Glutamatergic neuron (in vitro differentiated cells): ENCODE measurements at regions not wholly inside any gene's neighbourhood (a gene's known extent, or its start where the extent isn't known, plus 50 kb on each side); places are given as distances from the start of the nearest gene placed in this dataset.

ENCODE experiments used
- DNase-seq: peaks from one replicate; pipeline ENCODE4 v3.0.0; 2022
- H3K27ac Mint-ChIP-seq: one replicate; pipeline ENCODE4 v1.8.0; 2020; ENCODE audit warnings: mild to moderate bottlenecking, mixed read lengths, inconsistent platforms; ENCODE audit not compliant: unreplicated experiment
- H3K27me3 Mint-ChIP-seq: one replicate; pipeline ENCODE4 v1.8.0; 2020; ENCODE audit warnings: mild to moderate bottlenecking, moderate library complexity, mixed read lengths, inconsistent platforms; ENCODE audit not compliant: unreplicated experiment
- H3K36me3 Mint-ChIP-seq: one replicate; pipeline ENCODE4 v1.8.0; 2020; ENCODE audit warnings: mild to moderate bottlenecking, mixed read lengths, inconsistent platforms; ENCODE audit not compliant: unreplicated experiment
- H3K4me1 Mint-ChIP-seq: one replicate; pipeline ENCODE4 v1.8.0; 2020; ENCODE audit warnings: mild to moderate bottlenecking, low read depth, mixed read lengths, inconsistent platforms; ENCODE audit not compliant: unreplicated experiment
- H3K4me3 Mint-ChIP-seq: one replicate; pipeline ENCODE4 v1.8.0; 2020; ENCODE audit warnings: mild to moderate bottlenecking, mixed read lengths, inconsistent platforms; ENCODE audit not compliant: unreplicated experiment
- H3K9me3 Mint-ChIP-seq: one replicate; pipeline ENCODE4 v1.8.0; 2020; ENCODE audit warnings: mild to moderate bottlenecking, moderate library complexity, mixed read lengths, inconsistent platforms; ENCODE audit not compliant: unreplicated experiment
- CTCF ChIP-seq: fragments of 200-600 bp; sonication (generic); IDR thresholded peaks from one replicate; pipeline ENCODE4 v1.5.0; 2021; ENCODE audit not compliant: partially characterized antibody, unreplicated experiment

GRCh38 chr13:33543631-33544265, 258.2 kb upstream of the STARD13 start:
- no peak for DNase-seq
- Mint-ChIP-seq H3K9me3 (peaks cover 6% of the 10 kb centered on the region), H3K27me3 (peaks cover 10% of the 10 kb centered on the region), H3K4me3 (peak overlapping the region; percentile 91), H3K4me1 (peaks cover 25% of the 10 kb centered on the region), H3K27ac (peak overlapping the region; percentile 98), H3K36me3 (no peaks in the 10 kb centered on the region)
- TF ChIP-seq CTCF: no peak

- DNase-seq: no peak
- peaks cover 6% of the 10 kb centered on the region for H3K9me3 Mint-ChIP-seq
- peaks cover 10% of the 10 kb centered on the region for H3K27me3 Mint-ChIP-seq
- no peak for TF ChIP-seq CTCF
- no peaks in the 10 kb centered on the region for H3K36me3 Mint-ChIP-seq
- no peak overlapping the region for H3K4me3 Mint-ChIP-seq
- H3K4me1 Mint-ChIP-seq: peaks cover 25% of the 10 kb centered on the region
- H3K27ac Mint-ChIP-seq: peak overlapping the region; percentile 76
Measured at GRCh38 chr13:33544308-33544707, 258.8 kb upstream of the STARD13 start.

- Mint-ChIP-seq H3K27ac (no peak overlapping the region), H3K4me1 (peaks cover 24% of the 10 kb centered on the region), H3K9me3 (peaks cover 6% of the 10 kb centered on the region), H3K36me3 (no peaks in the 10 kb centered on the region), H3K4me3 (no peak overlapping the region), H3K27me3 (peaks cover 10% of the 10 kb centered on the region)
- no peak for DNase-seq
- no peak for TF ChIP-seq CTCF
Measured at GRCh38 chr13:33545492-33545891, 259.9 kb upstream of the STARD13 start.

GRCh38 chr13:33547035-33547434, 261.5 kb upstream of the STARD13 start:
- DNase-seq: no peak
- no peak overlapping the region for H3K4me3 Mint-ChIP-seq
- no peak overlapping the region for H3K27ac Mint-ChIP-seq
- no peak for TF ChIP-seq CTCF
- peaks cover 11% of the 10 kb centered on the region for H3K4me1 Mint-ChIP-seq
- no peaks in the 10 kb centered on the region for H3K36me3 Mint-ChIP-seq
- H3K9me3 Mint-ChIP-seq: peaks cover 7% of the 10 kb centered on the region
- peaks cover 3% of the 10 kb centered on the region for H3K27me3 Mint-ChIP-seq

GRCh38 chr13:33548069-33548468, 262.5 kb upstream of the STARD13 start:
- H3K4me3 Mint-ChIP-seq: no peak overlapping the region
- peaks cover 1% of the 10 kb centered on the region for H3K27me3 Mint-ChIP-seq
- H3K9me3 Mint-ChIP-seq: peaks cover 2% of the 10 kb centered on the region
- H3K36me3 Mint-ChIP-seq: no peaks in the 10 kb centered on the region
- TF ChIP-seq CTCF: no peak
- peaks cover 11% of the 10 kb centered on the region for H3K4me1 Mint-ChIP-seq
- H3K27ac Mint-ChIP-seq: no peak overlapping the region
- no peak for DNase-seq
